Endothelial cell of umbilical vein (primary cell): ENCODE measurements at regions not wholly inside any gene's neighbourhood (a gene's known extent, or its start where the extent isn't known, plus 50 kb on each side); places are given as distances from the start of the nearest gene placed in this dataset.

Experiments used
- EZH2 ChIP-seq: IDR thresholded peaks from 2 replicates; pipeline ENCODE4 v1.6.1; 2012; ENCODE audit warnings: borderline replicate concordance, low read depth, mild to moderate bottlenecking, moderate library complexity, low read length, inconsistent platforms; ENCODE audit not compliant: severe bottlenecking
- MYC ChIP-seq: IDR thresholded peaks from one replicate; pipeline ENCODE4 v1.6.1; 2011; ENCODE audit warnings: mild to moderate bottlenecking, low read depth, low read length
- POLR2A ChIP-seq: IDR thresholded peaks from 2 replicates; pipeline ENCODE4 v1.6.1; 2012; ENCODE audit warnings: low read depth, mild to moderate bottlenecking, control low read depth, low read length
- POLR2AphosphoS5 ChIP-seq: IDR thresholded peaks from 2 replicates; pipeline ENCODE4 v1.6.1; 2012; ENCODE audit warnings: low read depth, mild to moderate bottlenecking, control low read depth, low read length, moderate library complexity; ENCODE audit not compliant: insufficient read depth
- TF ChIP-seq, protein P1 (sequence below), 2 donors: IDR thresholded peaks; 1 replicate in 1 of 2; 2 replicates in 1 of 2; pipeline ENCODE4 v1.5.1; 2011; ENCODE audit warnings: low read length in 2 of 2, mild to moderate bottlenecking in 2 of 2, moderate library complexity in 2 of 2, control low read depth in 1 of 2, inconsistent platforms in 1 of 2, low read depth in 1 of 2; ENCODE audit not compliant: insufficient read depth in 1 of 2; ENCODE audit errors: extremely low read depth in 1 of 2
- TF ChIP-seq, protein P2 (sequence below): IDR thresholded peaks from 2 replicates; pipeline ENCODE4 v1.6.1; 2011; ENCODE audit not compliant: insufficient read depth, insufficient read length

DNA sequence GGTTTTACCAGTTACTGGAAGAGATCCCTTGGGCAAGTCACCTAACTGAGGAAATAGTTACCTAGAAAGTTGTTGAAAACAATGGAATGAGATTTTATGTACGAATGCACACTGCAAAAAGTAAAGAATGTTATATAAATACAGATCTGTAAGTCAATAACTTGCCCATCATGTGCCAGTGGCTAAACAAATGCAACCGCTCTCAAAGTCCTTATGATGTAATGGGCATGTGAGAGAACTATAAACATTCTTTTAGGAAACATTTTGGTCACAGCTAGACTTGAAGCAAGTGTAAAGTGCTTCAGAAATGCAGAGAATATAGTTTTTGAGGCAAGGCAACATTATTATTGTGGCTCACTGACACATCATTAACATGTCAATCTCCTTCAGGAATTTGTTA lies 1044.5 kb downstream of the TUSC7 start:
- TF ChIP-seq EZH2 (no peak), MYC (no peak), POLR2A (no peak), POLR2AphosphoS5 (no peak)
- TF ChIP-seq, protein P1, sequence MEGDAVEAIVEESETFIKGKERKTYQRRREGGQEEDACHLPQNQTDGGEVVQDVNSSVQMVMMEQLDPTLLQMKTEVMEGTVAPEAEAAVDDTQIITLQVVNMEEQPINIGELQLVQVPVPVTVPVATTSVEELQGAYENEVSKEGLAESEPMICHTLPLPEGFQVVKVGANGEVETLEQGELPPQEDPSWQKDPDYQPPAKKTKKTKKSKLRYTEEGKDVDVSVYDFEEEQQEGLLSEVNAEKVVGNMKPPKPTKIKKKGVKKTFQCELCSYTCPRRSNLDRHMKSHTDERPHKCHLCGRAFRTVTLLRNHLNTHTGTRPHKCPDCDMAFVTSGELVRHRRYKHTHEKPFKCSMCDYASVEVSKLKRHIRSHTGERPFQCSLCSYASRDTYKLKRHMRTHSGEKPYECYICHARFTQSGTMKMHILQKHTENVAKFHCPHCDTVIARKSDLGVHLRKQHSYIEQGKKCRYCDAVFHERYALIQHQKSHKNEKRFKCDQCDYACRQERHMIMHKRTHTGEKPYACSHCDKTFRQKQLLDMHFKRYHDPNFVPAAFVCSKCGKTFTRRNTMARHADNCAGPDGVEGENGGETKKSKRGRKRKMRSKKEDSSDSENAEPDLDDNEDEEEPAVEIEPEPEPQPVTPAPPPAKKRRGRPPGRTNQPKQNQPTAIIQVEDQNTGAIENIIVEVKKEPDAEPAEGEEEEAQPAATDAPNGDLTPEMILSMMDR (IDR thresholded peaks at IDR 0.05; ENCODE audit: extremely low read depth in 1 of 2, insufficient read depth in 1 of 2, low read depth in 1 of 2, low read length in 2 of 2), result no peak
- TF ChIP-seq, protein P2, sequence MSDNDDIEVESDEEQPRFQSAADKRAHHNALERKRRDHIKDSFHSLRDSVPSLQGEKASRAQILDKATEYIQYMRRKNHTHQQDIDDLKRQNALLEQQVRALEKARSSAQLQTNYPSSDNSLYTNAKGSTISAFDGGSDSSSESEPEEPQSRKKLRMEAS, result no peak
